SK-N-SH treated with all-trans-retinoic acid at 6 μM for 48 hours (cell line): ENCODE measurements at regions not wholly inside any gene's neighbourhood (a gene's known extent, or its start where the extent isn't known, plus 50 kb on each side); places are given as distances from the start of the nearest gene placed in this dataset.

Source experiments
- ATAC-seq: fragments of 200-7000 bp; cut with Tn5 transposase; 3 replicates; pipeline ENCODE4 v1.9.1; 2020; ENCODE audit warnings: mild to moderate bottlenecking, moderate library complexity
- ARNTL ChIP-seq: fragments of 450-650 bp; formaldehyde crosslinking; IDR thresholded peaks from 2 replicates; pipeline ENCODE4 v1.5.0; 2020; ENCODE audit warnings: low read depth, mild to moderate bottlenecking, moderate library complexity, borderline replicate concordance
- BACH2 ChIP-seq: fragments of 250-450 bp; sonication (Bioruptor Pico); IDR thresholded peaks from 2 replicates; pipeline ENCODE4 v1.9.0; 2021; ENCODE audit warnings: mild to moderate bottlenecking, borderline replicate concordance
- CREB5 ChIP-seq: fragments of 250-450 bp; sonication (Bioruptor Pico); IDR thresholded peaks from 2 replicates; pipeline ENCODE4 v1.5.1; 2020; ENCODE audit warnings: low read depth, mild to moderate bottlenecking, moderate library complexity
- CSRNP3 ChIP-seq: fragments of 250-450 bp; sonication (Bioruptor Pico); IDR thresholded peaks from 2 replicates; pipeline ENCODE4 v1.5.1; 2021; ENCODE audit warnings: mild to moderate bottlenecking, moderate library complexity
- ESRRG ChIP-seq: fragments of 250-450 bp; sonication (Bioruptor Pico); IDR thresholded peaks from 2 replicates; pipeline ENCODE4 v1.6.1; 2021; ENCODE audit warnings: mild to moderate bottlenecking
- GLIS3 ChIP-seq: fragments of 250-450 bp; sonication (Bioruptor Pico); IDR thresholded peaks from 2 replicates; pipeline ENCODE4 v1.5.0; 2020; ENCODE audit warnings: mild to moderate bottlenecking, moderate library complexity
- ISL1 ChIP-seq: fragments of 250-450 bp; sonication (Bioruptor Pico); IDR thresholded peaks from 2 replicates; pipeline ENCODE4 v2.1.2; 2022; ENCODE audit warnings: mild to moderate bottlenecking, moderate library complexity
- OSR1 ChIP-seq: fragments of 250-450 bp; sonication (Bioruptor Pico); IDR thresholded peaks from 2 replicates; pipeline ENCODE4 v1.8.0; 2022; ENCODE audit warnings: moderate library complexity, mild to moderate bottlenecking, inconsistent platforms
- PATZ1 ChIP-seq: fragments of 250-450 bp; sonication (Bioruptor Pico); IDR thresholded peaks from 2 replicates; pipeline ENCODE4 v1.8.0; 2020; ENCODE audit warnings: mild to moderate bottlenecking, moderate library complexity, borderline replicate concordance
- POU6F1 ChIP-seq: fragments of 250-450 bp; sonication (Bioruptor Pico); IDR thresholded peaks from 2 replicates; pipeline ENCODE4 v1.8.0; 2021; ENCODE audit warnings: low read depth, mild to moderate bottlenecking, moderate library complexity, borderline replicate concordance
- PPARA ChIP-seq: fragments of 250-450 bp; sonication (Bioruptor Pico); IDR thresholded peaks from 2 replicates; pipeline ENCODE4 v1.5.0; 2020; ENCODE audit warnings: mild to moderate bottlenecking, borderline replicate concordance
- RARB ChIP-seq: fragments of 250-450 bp; sonication (Bioruptor Pico); IDR thresholded peaks from 2 replicates; pipeline ENCODE4 v1.8.0; 2021; ENCODE audit warnings: mild to moderate bottlenecking, moderate library complexity
- SNAI2 ChIP-seq: fragments of 250-450 bp; sonication (Bioruptor Pico); IDR thresholded peaks from 2 replicates; pipeline ENCODE4 v1.5.0; 2020; ENCODE audit warnings: mild to moderate bottlenecking, moderate library complexity
- TCF4 ChIP-seq: fragments of 250-450 bp; sonication (Bioruptor Pico); IDR thresholded peaks from 2 replicates; pipeline ENCODE4 v1.8.0; 2021; ENCODE audit warnings: mild to moderate bottlenecking, moderate library complexity, borderline replicate concordance
- TOX ChIP-seq: fragments of 250-450 bp; sonication (Bioruptor Pico); IDR thresholded peaks from 2 replicates; pipeline ENCODE4 v1.8.0; 2021; ENCODE audit warnings: mild to moderate bottlenecking, moderate library complexity, borderline replicate concordance
- TSHZ2 ChIP-seq: fragments of 250-450 bp; sonication (Bioruptor Pico); IDR thresholded peaks from 2 replicates; pipeline ENCODE4 v1.5.0; 2020; ENCODE audit warnings: mild to moderate bottlenecking, moderate library complexity
- ZC3H10 ChIP-seq: fragments of 250-450 bp; sonication (Bioruptor Pico); IDR thresholded peaks from 2 replicates; pipeline ENCODE4 v1.5.1; 2021; ENCODE audit warnings: mild to moderate bottlenecking, moderate library complexity
- ZFP3 ChIP-seq: fragments of 250-450 bp; sonication (Bioruptor Pico); IDR thresholded peaks from 2 replicates; pipeline ENCODE4 v1.5.0; 2020; ENCODE audit warnings: mild to moderate bottlenecking, moderate library complexity
- ZFP30 ChIP-seq: fragments of 450-650 bp; formaldehyde crosslinking; IDR thresholded peaks from 2 replicates; pipeline ENCODE4 v1.5.0; 2022; ENCODE audit warnings: mild to moderate bottlenecking, moderate library complexity
- ZNF565 ChIP-seq: fragments of 450-650 bp; formaldehyde crosslinking; conservative IDR thresholded peaks from 2 replicates; pipeline ENCODE4 v1.5.0; 2020; ENCODE audit warnings: low read depth, mild to moderate bottlenecking, moderate library complexity
- ZNF70 ChIP-seq: fragments of 450-650 bp; formaldehyde crosslinking; IDR thresholded peaks from 2 replicates; pipeline ENCODE4 v1.5.0; 2020; ENCODE audit warnings: mild to moderate bottlenecking, moderate library complexity
- ZNF8 ChIP-seq: fragments of 450-650 bp; formaldehyde crosslinking; IDR thresholded peaks from 2 replicates; pipeline ENCODE4 v1.5.0; 2020; ENCODE audit warnings: mild to moderate bottlenecking, moderate library complexity

GRCh38 chr11:112539741-112540140 is 279.1 kb upstream of the PLET1 start (continued):
- no peak for TF ChIP-seq CREB5
- no peak for TF ChIP-seq TCF4
- TF ChIP-seq OSR1 (CRISPR knock-in tag) = no peak
- TF ChIP-seq POU6F1 = no peak
- TF ChIP-seq GLIS3 (CRISPR knock-in tag) = no peak

GRCh38 chr11:112540261-112540660 is 279.6 kb upstream of the PLET1 start:
- ATAC-seq = no peak
- TF ChIP-seq OSR1 (CRISPR knock-in tag) (no peak), ZNF8 (no peak), ESRRG (CRISPR knock-in tag) (no peak), ZFP30 (CRISPR knock-in tag) (no peak), ARNTL (CRISPR knock-in tag) (no peak), PPARA (CRISPR knock-in tag) (no peak), CREB5 (no peak), BACH2 (no peak), TCF4 (no peak), PATZ1 (CRISPR knock-in tag) (no peak), SNAI2 (no peak), ISL1 (CRISPR knock-in tag) (no peak), RARB (CRISPR knock-in tag) (no peak), ZC3H10 (CRISPR knock-in tag) (no peak), TOX (CRISPR knock-in tag) (no peak), ZNF565 (CRISPR knock-in tag) (no peak), POU6F1 (no peak)

- ATAC-seq = no peak
- TF ChIP-seq BACH2 (no peak), CSRNP3 (CRISPR knock-in tag) (no peak), TCF4 (no peak), ZNF70 (CRISPR knock-in tag) (no peak), ESRRG (CRISPR knock-in tag) (no peak), ZFP30 (CRISPR knock-in tag) (no peak), TOX (CRISPR knock-in tag) (no peak), ZFP3 (CRISPR knock-in tag) (no peak), TSHZ2 (CRISPR knock-in tag) (no peak), ZC3H10 (CRISPR knock-in tag) (no peak), ISL1 (CRISPR knock-in tag) (no peak), POU6F1 (no peak), ZNF8 (no peak)
These were observed 280.7 kb upstream of the PLET1 start for GRCh38 chr11:112541140-112542046.
